Smooth muscle cell (in vitro differentiated cells): ENCODE measurements at regions not wholly inside any gene's neighbourhood (a gene's known extent, or its start where the extent isn't known, plus 50 kb on each side); places are given as distances from the start of the nearest gene placed in this dataset.

Experiments
- DNase-seq: peaks from one replicate; lab custom pipeline; 2025; ENCODE audit not compliant: unreplicated experiment; lab: John Stamatoyannopoulos, UW
- H2AFZ ChIP-seq: fragments of 200-600 bp; sonication (generic); 2 replicates; pipeline ENCODE4 v1.6.0; 2016; ENCODE audit warnings: antibody characterized with exemption, low read depth, mild to moderate bottlenecking
- H3F3A ChIP-seq: fragments of 200-600 bp; sonication (generic); 2 replicates; pipeline ENCODE4 v1.6.0; 2017; ENCODE audit warnings: antibody characterized with exemption, low read depth
- H3K27ac ChIP-seq: fragments of 200-600 bp; sonication (generic); 2 replicates; pipeline ENCODE4 v1.5.1; 2016; ENCODE audit warnings: low read depth, mild to moderate bottlenecking
- H3K27me3 ChIP-seq: fragments of 200-600 bp; sonication (generic); 2 replicates; pipeline ENCODE4 v1.6.1; 2016; ENCODE audit warnings: low read depth, mild to moderate bottlenecking
- H3K36me3 ChIP-seq: fragments of 200-600 bp; sonication (generic); 2 replicates; pipeline ENCODE4 v1.5.1; 2016; ENCODE audit warnings: low read depth
- H3K4me1 ChIP-seq: fragments of 200-600 bp; sonication (generic); 2 replicates; pipeline ENCODE4 v1.5.1; 2016; ENCODE audit warnings: low read depth
- H3K4me2 ChIP-seq: fragments of 200-600 bp; sonication (generic); 2 replicates; pipeline ENCODE4 v1.6.0; 2016; ENCODE audit warnings: mild to moderate bottlenecking
- H3K4me3 ChIP-seq: fragments of 200-600 bp; sonication (generic); 2 replicates; pipeline ENCODE4 v1.5.1; 2016; ENCODE audit warnings: mild to moderate bottlenecking
- H3K79me2 ChIP-seq: fragments of 200-600 bp; sonication (generic); 2 replicates; pipeline ENCODE4 v1.6.0; 2016; ENCODE audit warnings: low read depth, mild to moderate bottlenecking
- H3K9ac ChIP-seq: fragments of 200-600 bp; sonication (generic); 2 replicates; pipeline ENCODE4 v1.6.0; 2016; ENCODE audit warnings: low read depth
- H3K9me3 ChIP-seq: fragments of 200-600 bp; sonication (generic); replicated peaks from 2 replicates; pipeline ENCODE4 v1.5.1; 2016; ENCODE audit warnings: low read depth
- H4K20me1 ChIP-seq: fragments of 200-600 bp; sonication (generic); 2 replicates; pipeline ENCODE4 v1.6.0; 2016; ENCODE audit warnings: low read depth
- CTCF ChIP-seq: fragments of 200-600 bp; sonication (generic); IDR thresholded peaks from 2 replicates; pipeline ENCODE4 v1.5.1; 2017; ENCODE audit warnings: borderline replicate concordance, mild to moderate bottlenecking, antibody characterized with exemption; ENCODE audit not compliant: insufficient read depth, poor library complexity, severe bottlenecking
- WGBS: methylation state at CpG from one replicate; pipeline ENCODE4 v1.1.7; 2016; ENCODE audit warnings: low lambda C conversion rate; 5-methylcytosine and 5-hydroxymethylcytosine counted together

GRCh38 chrX:10938365-10938923, 172.7 kb upstream of the HCCS start:
- H3F3A ChIP-seq: no peaks in the 10 kb centered on the region
- H3K79me2 ChIP-seq: no peaks in the 10 kb centered on the region

GRCh38 chrX:10939424-10939823, 171.7 kb upstream of the HCCS start:
- Histone ChIP-seq H3K36me3 (no peaks in the 10 kb centered on the region), H3K4me2 (no peak overlapping the region), H3K27me3 (no peaks in the 10 kb centered on the region), H3K9ac (no peak overlapping the region), H2AFZ (no peak overlapping the region), H3K9me3 (no peaks in the 10 kb centered on the region), H4K20me1 (no peaks in the 10 kb centered on the region), H3K79me2 (no peaks in the 10 kb centered on the region), H3K27ac (no peak overlapping the region), H3F3A (no peaks in the 10 kb centered on the region), H3K4me1 (no peaks in the 10 kb centered on the region), H3K4me3 (no peak overlapping the region)
- 46% methylated on average over 2 of the region's 2 CpGs for WGBS
- no peak for TF ChIP-seq CTCF
- no peak for DNase-seq

More at GRCh38 chrX:10938365-10938923, 172.7 kb upstream of the HCCS start:
- no peak overlapping the region for H3K9ac ChIP-seq
- no peaks in the 10 kb centered on the region for H3K9me3 ChIP-seq
- no peaks in the 10 kb centered on the region for H4K20me1 ChIP-seq
- H3K27ac ChIP-seq: no peak overlapping the region
- no peaks in the 10 kb centered on the region for H3K36me3 ChIP-seq
- H3K4me1 ChIP-seq: no peaks in the 10 kb centered on the region
- no peak for DNase-seq
- no peak overlapping the region for H3K4me3 ChIP-seq
- no peak overlapping the region for H2AFZ ChIP-seq
- no peaks in the 10 kb centered on the region for H3K27me3 ChIP-seq
- TF ChIP-seq CTCF: no peak
- H3K4me2 ChIP-seq: no peak overlapping the region
- 54% methylated on average over 6 of the region's 6 CpGs for WGBS

- no peak overlapping the region for H3K4me2 ChIP-seq
- H2AFZ ChIP-seq: no peak overlapping the region
- no peaks in the 10 kb centered on the region for H3K4me1 ChIP-seq
- H3K27ac ChIP-seq: no peak overlapping the region
- WGBS: 74% methylated on average over 8 of the region's 8 CpGs
- H3K4me3 ChIP-seq: no peak overlapping the region
- H3F3A ChIP-seq: no peaks in the 10 kb centered on the region
- H3K79me2 ChIP-seq: no peaks in the 10 kb centered on the region
- H4K20me1 ChIP-seq: no peaks in the 10 kb centered on the region
- TF ChIP-seq CTCF: no peak
- H3K9me3 ChIP-seq: no peaks in the 10 kb centered on the region
- no peaks in the 10 kb centered on the region for H3K27me3 ChIP-seq
- no peaks in the 10 kb centered on the region for H3K36me3 ChIP-seq
- no peak overlapping the region for H3K9ac ChIP-seq
- DNase-seq: no peak
These were observed 166.8 kb upstream of the HCCS start for GRCh38 chrX:10944136-10944885.

GRCh38 chrX:10945498-10945897, 165.6 kb upstream of the HCCS start:
- 50% methylated on average over 4 of the region's 4 CpGs for WGBS
- Histone ChIP-seq H3K27me3 (no peaks in the 10 kb centered on the region), H3F3A (no peaks in the 10 kb centered on the region), H3K79me2 (no peaks in the 10 kb centered on the region), H3K9ac (no peak overlapping the region), H3K4me3 (no peak overlapping the region), H3K4me1 (no peaks in the 10 kb centered on the region), H2AFZ (no peak overlapping the region), H4K20me1 (no peaks in the 10 kb centered on the region), H3K36me3 (no peaks in the 10 kb centered on the region), H3K9me3 (no peaks in the 10 kb centered on the region), H3K27ac (no peak overlapping the region), H3K4me2 (no peak overlapping the region)
- DNase-seq: no peak
- TF ChIP-seq CTCF: no peak
